Fibroblast of lung (primary cell): ENCODE measurements at regions not wholly inside any gene's neighbourhood (a gene's known extent, or its start where the extent isn't known, plus 50 kb on each side); places are given as distances from the start of the nearest gene placed in this dataset.

Experiments used
- CTCF ChIP-seq, 2 donors: IDR thresholded peaks in 1 of 2; conservative IDR thresholded peaks in 1 of 2; 1 replicate in 1 of 2; 2 replicates in 1 of 2; pipeline ENCODE4 v1.5.1; 2011 to 2012; ENCODE audit warnings: low read length in 2 of 2, control low read depth in 1 of 2, inconsistent platforms in 1 of 2, low read depth in 1 of 2, mild to moderate bottlenecking in 1 of 2
- EZH2 ChIP-seq: IDR thresholded peaks from 2 replicates; pipeline ENCODE4 v1.5.1; 2012; ENCODE audit warnings: low read length, control low read depth, mild to moderate bottlenecking; ENCODE audit errors: missing control alignments

- TF ChIP-seq CTCF (conservative IDR thresholded peaks at IDR 0.05 in 1 of 2, IDR thresholded peaks at IDR 0.05 in 1 of 2; ENCODE audit: low read depth in 1 of 2, low read length in 2 of 2) (no peak), EZH2 (no peak)
These were observed 208.7 kb upstream of the OBI1 start for GRCh38 chr13:78867655-78868054.
